ENCODE measurements at regions not wholly inside any gene's neighbourhood (a gene's known extent, or its start where the extent isn't known, plus 50 kb on each side); places are given as distances from the start of the nearest gene placed in this dataset.
"Not testable (repeated sequence)": the region's sequence is repeated elsewhere in the genome, so short reads cannot be mapped to it uniquely, and the experiment has no call there.

DNA sequence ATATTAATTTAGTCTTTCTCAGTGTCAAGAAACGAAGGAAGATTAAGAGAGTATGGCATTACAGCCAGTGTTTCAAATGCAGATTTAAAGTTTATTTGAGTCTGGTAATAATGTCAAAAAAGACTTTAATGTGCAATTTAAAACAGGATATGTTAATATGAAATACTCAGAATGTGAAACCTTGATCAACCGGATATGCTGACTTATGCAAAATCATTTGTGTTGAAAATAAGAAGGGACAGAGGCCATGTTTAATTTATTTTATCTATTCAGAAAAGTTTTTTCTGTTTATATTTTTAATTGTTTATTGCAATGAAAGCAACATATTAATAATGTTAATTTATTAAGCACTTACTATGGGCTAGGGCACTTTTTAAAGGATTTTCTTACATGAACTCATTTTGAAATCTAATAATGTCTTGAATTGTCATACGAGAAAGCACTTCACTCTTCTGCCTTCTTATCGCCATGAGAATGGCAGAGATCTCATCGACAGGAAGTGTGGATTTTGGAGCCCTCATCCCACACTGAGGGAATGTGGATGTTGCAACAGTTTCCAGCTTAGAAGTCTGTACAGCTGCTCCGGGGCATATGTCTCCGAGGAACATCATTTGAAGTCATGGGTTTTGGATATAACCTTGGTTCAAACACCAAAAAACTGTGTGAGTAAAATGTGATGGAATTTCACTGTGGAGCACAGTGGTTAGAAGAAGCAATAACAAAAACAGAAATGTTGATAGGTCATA is 1410.4 kb downstream of the EPHA7 start:
- DNase-seq: no peak

DNA sequence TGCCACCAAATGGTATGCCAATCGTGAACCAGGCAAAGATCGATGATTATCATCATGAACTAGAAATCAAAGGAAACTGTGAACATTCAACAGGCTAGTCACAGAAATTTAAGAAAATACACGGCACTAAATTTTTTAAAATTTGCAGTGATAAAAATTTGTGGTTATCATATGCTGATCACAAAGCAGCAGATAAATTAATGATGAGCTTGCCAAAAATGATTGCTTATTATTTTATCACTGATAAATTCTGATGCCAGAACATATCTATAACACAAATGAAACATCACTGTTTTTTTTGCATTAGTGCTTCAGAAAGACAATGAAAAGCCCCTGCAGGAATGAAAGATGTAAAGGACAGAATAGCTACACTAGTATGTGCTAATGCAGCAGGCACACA is 1413.2 kb upstream of the MAP3K7 start:
- DNase-seq: no peak

DNA sequence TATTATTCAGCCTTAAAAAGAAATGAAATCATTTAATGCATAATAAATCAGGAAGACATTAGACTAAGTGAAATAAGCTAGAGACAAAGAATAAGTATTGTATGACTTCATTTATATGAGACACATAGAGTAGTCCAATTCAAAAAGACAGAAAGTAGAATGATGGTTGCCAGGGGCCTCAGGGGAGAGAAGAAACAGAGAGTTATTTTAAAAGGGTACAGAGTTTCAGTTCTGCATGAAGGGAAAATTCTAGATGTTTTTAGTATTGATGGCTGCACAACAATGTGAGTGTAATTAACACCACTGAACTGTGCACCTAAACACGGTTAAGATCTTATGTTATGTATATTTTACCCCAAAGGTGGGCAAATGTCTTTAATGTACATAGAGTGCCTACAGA is 1407.9 kb upstream of the MAP3K7 start:
- DNase-seq: no peak

DNA sequence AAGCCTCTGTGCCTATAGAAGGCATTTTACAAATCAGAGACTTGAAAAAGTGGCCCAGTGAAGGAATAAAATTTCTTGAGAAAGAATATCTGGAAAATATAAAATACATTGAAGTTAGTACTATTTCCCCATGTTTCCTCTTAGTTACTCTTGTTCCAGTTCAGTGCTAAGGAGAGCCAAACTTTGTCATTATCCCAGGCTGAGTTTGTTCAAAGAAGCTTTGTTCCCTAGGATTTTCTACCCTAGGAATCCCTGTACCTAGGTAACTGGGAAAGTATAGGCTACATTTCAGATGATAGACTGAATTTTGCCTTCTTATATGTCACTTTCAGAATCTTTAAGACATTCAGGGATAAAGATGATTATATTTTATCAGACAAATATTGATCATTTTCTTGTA is 1395.7 kb upstream of the MAP3K7 start:
- DNase-seq: no peak

DNA sequence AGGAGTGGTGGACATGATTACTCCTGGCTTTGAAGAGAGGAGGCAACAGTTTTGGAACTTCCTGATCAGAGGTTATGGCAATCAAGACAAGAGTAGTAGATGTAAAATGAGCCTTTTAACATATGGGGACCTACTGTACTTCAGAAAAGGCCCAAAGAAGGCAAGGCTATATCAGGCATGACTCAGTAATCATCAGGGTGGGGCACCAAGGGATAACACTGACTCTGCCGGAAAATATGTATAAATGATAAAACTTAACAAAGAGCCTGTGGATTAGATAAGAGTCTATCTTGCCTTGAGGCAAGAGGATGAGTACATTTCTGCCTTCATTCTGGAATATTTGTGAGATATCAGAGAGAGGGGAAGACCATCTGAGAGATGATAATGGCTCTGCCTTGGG is 1389.9 kb upstream of the MAP3K7 start:
- no peak for DNase-seq

DNA sequence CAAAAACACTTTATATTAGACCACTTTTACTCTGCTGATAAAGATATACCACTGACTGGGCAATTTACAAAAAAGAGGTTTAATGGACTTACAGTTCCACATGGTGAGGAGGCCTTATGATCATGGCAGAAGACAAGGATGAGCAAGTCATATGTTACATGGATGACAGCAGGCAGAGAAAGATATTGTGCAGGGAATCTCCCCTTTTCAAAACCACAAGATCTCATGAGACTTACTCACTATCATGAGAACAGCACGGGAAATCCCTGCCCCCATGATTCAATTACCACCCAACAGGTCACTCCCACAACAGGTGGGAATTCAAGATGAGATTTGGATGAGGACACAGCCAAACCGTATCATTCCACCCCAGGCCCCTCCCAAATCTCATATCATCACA is 1383.8 kb upstream of the MAP3K7 start:
- DNase-seq: no peak

DNA sequence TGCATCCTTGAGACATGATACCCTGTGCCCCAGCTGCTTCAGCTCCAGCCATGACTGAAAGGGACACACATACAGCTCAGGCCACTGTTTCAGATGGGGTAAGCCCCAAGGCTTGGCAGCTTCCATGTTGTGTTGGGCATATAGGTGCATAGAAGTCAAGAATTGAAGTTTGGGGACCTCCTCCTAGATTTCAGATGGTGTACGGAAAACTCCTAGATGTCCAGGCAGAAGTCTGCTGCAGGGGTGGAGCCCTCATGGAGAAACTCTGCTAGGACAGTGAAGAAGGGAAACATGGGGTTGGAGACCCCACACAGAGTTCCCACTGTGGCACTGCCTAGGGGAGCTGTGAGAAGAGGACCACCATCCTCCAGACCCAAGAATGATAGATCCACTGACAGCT is 1379.0 kb upstream of the MAP3K7 start:
- DNase-seq: no peak

DNA sequence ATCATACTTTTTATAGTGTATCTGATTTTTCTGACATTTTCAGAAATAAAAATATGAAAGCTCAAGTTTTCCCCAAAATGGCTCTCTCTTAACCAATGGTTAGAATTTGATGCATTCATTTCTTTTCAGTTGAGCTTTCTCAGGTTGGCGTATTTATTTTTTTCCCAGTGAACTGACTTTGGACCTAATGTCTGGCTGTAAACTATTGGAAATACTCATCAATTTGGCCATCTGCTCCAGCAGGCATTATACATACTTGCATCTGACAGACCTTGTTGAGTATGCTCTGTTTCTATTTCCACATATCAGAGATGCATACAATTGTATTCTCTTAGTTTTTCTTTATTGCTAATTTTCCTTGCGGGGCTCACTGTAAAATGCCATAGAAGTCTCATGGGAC is 1374.8 kb upstream of the MAP3K7 start:
- no peak for DNase-seq

DNA sequence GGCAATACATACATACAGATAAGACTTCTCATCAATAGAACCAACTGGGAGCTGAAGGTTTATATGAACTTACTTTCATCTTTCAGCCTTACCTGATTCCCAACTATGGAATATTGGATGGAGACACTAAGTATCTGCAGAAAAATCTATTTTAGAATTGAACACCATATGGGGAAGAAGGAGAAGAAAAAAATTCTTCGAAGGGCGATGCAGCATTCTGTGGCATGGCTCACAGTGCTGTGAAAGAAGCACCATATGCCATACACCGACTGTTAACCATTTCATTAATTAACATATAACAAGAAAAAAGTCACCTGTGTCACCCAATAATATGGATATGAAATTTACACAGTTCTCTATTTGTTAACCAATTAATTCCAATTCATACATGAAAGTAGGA is 1374.4 kb upstream of the MAP3K7 start:
- DNase-seq: no peak

DNA sequence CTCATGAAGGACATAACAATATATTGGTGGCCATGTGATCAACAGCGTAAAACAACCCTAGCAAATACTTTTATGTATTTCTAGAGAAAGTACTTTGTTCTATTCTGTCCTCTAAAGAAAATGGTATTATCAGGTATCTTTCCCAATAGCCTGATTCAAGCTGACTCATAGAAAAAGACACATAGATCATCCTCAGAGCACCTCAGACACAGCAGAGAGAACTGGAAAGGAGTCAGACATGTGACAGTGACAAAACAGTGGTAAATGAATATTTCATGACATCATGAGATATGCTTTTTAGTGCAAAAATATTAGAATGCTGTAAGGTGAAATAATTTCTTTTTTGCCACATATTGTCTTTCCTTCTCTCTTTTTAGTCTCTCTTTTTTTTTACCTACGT is 1355.0 kb upstream of the MAP3K7 start:
- no peak for DNase-seq

DNA sequence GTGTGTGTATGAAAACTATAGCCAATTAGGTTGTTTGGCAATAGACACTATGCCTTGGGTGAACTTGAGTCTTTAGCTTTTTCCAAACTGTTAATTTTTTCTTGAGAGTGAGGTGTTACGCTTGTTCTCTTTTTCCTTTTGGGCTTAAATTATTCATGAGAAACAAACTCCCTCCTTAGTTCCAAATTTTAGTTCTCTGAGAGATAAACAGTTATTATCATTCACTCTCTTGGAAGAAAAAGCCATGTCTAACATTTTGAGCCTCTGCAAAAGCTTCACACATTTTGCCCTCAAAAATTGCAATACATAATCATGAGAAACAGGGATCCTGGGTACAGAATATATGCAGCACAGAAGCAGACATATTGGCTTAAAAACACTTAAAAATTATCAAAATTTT is 1353.9 kb upstream of the MAP3K7 start:
- no peak for DNase-seq

DNA sequence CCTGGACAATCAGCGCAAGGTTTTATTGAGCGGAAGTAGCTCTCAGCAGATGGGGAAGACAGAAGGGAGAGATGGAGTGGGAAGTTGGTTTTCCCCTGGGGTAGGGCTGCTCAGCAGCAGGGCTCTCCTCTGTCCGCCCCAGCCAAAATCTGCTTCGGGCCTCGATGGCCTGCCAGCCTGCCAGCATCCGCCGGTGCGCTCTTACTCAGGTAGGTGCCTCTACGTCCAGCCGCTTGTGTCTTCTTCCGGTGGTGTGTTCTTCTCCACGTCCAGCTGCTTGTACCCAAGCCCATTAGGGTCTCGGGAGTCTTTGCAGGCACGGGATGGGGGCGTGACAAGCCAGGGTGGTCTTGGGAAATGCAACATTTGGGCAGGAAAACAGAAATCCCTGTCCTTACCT is 1340.0 kb upstream of the MAP3K7 start:
- DNase-seq: no peak

DNA sequence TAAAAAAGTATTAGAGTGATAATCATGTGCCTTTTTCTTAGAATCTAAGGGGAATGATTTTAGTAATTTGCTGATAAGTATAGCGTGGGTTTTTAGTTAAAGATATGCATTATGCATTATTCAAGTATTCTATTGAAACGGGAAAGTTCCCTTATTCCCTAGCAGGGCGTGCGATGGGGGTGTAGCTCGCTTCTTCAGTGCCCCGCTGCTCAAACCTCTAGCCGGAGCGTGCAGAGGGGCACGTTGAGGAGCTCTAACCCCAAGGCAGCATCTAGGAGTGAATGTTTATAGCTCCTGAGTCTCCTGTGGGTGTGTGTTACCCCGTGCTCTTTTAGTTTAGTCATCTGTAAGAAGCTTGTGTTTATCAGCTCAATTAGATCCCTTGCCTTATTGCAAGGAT is 1339.5 kb upstream of the MAP3K7 start:
- DNase-seq: no peak

DNA sequence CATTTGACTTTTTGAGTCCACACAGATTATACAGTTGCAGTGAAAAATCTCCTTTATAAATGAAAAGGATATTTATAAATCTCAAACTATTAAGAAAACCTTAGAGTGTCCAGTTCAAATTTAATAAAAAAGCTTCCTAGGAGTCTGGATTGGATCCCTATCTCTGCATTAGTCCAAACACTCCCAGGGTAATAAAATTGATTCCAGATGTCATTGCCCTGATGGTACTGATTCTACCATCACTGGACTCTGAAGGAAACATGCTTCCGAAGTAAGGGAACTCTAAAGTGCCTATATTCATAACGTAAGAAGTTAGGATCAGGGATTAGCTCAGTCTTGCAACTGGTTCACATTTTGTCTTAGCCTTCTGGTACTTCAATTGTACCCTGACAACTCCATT is 1325.1 kb upstream of the MAP3K7 start:
- DNase-seq: no peak

DNA sequence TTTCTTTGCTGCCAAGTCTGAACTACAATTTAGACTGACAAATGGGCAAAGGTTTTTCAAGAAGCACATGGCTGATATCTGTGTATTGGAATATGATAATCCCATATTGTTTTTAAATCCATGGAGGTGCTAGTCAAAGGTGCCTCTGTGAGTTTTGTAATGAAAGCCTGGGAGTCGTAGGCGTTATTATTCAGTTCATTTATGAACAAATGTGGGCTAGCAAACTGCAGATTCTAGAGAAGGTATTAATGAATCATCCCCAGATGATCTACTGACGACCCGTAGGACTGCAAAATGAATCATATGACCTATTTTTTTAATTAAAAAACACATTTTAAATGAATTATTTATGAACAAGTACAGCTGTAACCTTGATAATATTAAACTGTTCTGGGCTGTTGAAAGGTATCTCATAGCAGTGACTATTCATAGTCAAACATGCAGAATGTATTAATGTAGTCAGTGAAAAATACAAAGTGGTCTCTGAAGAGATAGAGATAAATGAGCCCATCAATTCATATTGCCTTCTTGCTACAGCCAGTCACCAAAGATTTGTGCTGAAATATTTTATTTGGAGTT is 1317.8 kb upstream of the MAP3K7 start:
- no peak for DNase-seq

DNA sequence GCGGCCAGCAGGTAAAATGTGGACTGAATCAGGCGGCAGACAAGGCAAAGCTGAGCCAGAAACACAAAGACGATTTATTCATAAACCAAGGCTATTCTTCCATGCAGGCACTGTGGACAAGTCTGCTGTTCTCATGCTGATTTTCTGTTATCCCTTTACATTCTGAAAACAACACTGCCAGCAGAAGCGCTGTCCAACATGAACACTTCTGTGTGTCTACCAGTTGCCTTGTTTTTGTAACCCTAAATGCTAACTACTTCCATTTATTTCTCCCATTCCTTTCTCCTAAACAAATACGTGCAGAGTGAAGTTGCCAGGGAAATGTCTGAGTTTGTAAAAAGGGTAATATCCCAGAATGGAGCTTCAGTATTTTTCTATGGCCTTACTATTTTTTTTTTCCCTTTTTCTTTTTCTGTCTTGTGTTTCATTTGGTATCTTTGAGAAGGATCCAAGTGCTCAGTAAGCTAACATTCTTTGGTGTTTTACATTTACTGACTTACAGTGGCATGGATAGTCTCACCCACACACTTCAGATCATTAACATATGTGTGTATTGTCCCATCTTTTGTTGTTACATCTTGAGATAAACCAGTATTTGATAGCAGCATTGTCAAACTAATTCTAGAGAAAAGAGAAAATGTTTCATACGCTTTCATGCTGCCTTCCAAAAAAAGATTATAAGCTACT is 1308.9 kb upstream of the MAP3K7 start:
- no peak for DNase-seq

DNA sequence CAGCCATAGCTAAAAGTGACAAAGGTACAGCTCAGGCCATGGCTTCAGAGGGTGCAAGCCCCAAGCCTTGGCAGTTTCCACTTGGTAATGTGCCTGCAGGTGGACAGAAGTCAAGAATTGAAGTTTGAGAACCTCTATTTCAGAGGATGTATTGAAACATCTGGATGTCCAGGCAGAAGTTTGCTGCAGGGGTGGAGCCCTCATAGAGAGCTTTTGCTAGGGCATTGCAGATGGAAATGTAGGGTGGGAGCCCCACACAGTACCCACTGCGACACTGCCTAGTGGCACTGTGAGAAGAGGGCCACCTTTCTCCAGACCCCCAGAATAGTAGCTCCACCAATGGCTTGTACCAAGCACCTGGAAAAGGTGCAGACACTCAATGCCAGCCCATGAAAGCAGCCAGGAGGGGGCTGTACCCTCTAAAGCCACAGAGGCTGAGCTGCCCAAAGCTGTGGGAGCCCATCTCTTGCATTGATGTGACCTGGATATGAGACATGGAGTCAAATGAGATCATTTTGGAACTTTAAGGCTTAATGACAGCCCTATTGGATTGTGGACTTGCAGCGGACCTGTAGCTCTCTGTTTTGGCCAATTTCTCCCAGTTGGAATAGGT is 1299.4 kb upstream of the MAP3K7 start:
- no peak for DNase-seq

DNA sequence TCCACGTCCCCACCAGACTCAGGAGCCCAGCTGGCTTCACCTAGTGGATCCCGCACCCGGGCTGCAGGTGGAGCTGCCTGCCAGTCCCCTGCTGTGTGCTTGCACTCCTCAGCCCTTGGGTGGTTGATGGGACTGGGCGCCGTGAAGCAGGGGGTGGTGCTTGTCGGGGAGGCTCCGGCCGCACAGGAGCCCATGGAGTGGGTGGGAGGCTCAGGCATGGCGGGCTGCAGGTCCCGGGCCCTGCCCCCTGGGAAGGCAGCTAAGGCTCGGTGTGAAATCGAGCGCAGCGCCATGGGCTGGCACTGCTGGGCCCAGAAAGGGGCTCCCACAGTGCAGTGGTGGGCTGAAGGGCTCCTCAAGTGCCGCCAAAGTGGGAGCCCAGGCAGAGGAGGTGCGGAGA is 1294.9 kb upstream of the MAP3K7 start:
- DNase-seq: not testable (repeated sequence)

DNA sequence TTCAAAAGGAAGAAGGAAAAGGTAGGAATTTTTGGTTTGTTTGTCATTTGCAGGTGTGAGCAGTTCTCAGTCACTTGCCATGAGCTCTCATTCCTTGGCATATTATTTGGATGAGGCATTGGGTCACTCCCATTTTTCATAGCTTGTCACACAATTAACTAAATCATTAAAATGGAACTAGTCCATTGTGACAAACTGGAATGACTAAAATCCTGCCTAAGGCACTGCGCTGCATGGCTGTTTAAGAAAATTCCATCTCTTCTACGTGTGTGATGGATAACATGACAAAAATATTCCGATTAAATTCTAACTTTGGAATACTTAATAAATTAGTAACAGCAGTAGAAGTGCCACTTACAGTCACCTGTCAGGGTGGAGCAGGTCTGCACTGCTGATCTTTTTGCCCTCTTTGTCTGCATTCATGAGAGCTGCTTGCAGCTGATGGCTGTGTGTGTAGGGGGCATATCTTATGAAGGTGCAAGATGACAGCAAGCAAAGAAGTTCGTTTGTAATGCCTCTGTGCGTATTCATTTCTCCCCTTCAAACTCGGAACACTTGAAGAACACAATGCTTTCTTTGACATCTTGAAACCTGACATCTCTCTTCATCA is 1292.6 kb upstream of the MAP3K7 start:
- DNase-seq: no peak

DNA sequence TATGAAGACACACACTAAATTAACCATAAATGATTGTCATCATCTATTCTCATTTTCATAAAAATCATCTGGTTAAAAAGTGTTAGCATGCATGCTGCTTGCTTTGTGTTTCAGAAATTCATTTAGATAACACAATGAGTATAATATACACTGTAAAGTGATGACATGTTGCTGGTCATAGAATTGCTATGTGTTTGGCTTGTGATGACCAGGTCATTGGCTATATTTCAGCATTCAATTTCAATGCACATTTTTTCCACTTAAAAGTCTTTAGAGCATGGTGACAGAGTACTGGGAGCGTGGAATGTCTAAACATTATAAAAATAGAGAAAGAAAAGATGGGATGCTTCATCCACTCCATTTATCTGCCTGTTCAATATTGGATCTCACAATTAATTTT is 1291.1 kb upstream of the MAP3K7 start:
- no peak for DNase-seq

DNA sequence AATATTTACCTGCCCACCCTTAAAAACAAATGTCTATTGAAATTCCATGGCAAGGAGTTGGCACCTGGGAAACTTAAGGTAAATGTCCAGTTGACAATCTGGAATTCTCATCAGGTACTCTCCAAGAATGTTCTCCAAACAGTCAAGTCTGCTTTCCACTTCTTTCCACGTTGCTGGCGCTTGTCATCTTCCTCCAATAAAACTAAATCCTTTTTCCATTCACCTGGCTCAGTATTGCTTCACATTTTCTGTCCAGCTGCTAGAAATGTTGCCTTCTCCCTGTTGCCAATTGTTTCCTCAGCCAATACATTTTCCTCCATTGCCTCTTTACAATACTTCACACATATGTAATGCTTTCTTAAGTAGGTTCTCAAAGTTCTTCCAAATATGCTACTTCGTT is 1288.1 kb upstream of the MAP3K7 start:
- DNase-seq: no peak

DNA sequence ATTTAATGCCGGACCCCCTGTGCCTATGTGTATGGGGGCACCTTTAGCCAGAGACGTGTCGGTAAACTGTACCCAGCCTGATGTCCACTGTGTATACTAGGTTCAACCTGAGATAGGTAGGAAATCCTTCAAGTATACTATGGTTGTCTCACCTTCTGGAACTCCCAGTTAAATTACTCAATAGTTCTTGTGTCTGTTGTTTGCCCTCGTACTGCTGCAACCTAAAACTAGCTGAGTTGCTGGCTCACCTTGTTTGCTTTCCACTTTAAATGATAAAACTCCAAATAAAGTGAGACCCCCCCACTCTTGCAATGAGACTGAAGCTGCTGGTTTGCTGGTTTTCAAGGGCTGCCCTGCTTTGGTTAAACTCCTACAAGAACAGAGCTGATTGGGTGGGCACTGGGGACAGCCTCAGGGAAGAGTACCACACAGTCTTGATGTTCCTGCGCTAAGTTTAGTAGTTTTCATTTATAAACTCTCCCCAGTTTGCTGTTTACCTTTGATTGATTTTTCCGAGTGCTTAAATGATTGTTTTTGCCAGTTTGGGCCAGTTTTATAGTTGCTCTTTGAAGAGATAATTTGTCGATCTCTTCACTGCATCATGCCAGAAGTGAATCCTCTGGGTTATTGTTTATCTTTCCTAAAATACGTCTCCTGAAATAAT is 1281.8 kb upstream of the MAP3K7 start:
- no peak for DNase-seq

DNA sequence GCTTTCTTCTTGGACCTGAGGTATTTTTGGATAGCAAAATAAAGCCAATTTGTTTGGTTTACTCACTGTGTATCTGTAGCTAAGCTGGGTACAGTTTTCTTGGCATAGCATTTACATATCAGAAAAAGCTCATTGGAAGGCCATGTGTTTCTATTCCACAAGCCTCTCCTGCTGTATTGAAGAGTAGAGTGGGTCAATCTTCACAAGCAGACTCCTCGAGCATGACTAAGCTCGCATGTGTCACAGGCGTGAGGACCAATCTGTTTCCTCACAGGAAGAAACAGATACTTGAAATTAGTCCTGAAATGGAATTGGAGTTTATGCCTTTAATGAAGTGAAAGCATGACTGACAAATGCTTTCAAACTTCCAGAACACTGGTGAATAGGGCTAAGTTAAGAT is 1279.0 kb upstream of the MAP3K7 start:
- no peak for DNase-seq
